ENCODE measurements at regions not wholly inside any gene's neighbourhood (a gene's known extent, or its start where the extent isn't known, plus 50 kb on each side); places are given as distances from the start of the nearest gene placed in this dataset.

- no peak overlapping the region for H3T11ph ChIP-seq (ENCODE audit: low read length)
- no peak overlapping the region for H3K27ac ChIP-seq (ENCODE audit: insufficient read length, low read depth, low read length)
- H4K5ac ChIP-seq (ENCODE audit: insufficient read length, low read depth, low read length) = no peak overlapping the region
- H3K9ac ChIP-seq (ENCODE audit: extremely low read depth, insufficient read length, low read length) = no peak overlapping the region
- H3K23me2 ChIP-seq (ENCODE audit: insufficient read length, low read depth, low read length, poor library complexity, severe bottlenecking) = no peaks in the 10 kb centered on the region
- no peak overlapping the region for H3K4me2 ChIP-seq (ENCODE audit: insufficient read depth, insufficient read length, low read length)
- no peak overlapping the region for H4K8ac ChIP-seq (replicated peaks; ENCODE audit: insufficient read length, low read depth, low read length)
- no peak for TF ChIP-seq CTCF (conservative IDR thresholded peaks at IDR 0.05)
- no peak overlapping the region for H2BK12ac ChIP-seq (ENCODE audit: insufficient read length, low read depth, low read length)
- H3K79me2 ChIP-seq (ENCODE audit: insufficient read depth, low read length) = no peaks in the 10 kb centered on the region
- no peak for DNase-seq
- no peak overlapping the region for H2BK15ac ChIP-seq (ENCODE audit: low read depth, low read length)
- H3K9me3 ChIP-seq (ENCODE audit: control insufficient read depth, low read depth, low read length) = no peaks in the 10 kb centered on the region
- no peak overlapping the region for H3K4me3 Mint-ChIP-seq
- H3K14ac ChIP-seq (ENCODE audit: insufficient read depth, low read length) = no peak overlapping the region
- no CpG with 5 or more reads among the region's 6 CpGs for WGBS (ENCODE audit: extremely low coverage, insufficient read length, low lambda C conversion rate)
- H3K27me3 Mint-ChIP-seq (ENCODE audit: low read depth) = no peaks in the 10 kb centered on the region; the same call in 1 of the 2 replicates
- peaks cover 0 to 1% (median under 1%) of the 10 kb centered on the region in 3 experiments; a peak in 3 of 7 replicates for H3K36me3 Mint-ChIP-seq (ENCODE audit: insufficient read depth in 1 of 3, low read depth in 3 of 3)
- H3K9me3 Mint-ChIP-seq = no peaks in the 10 kb centered on the region; a peak in 1 of 5 replicates
- H4K91ac ChIP-seq (ENCODE audit: insufficient read length, low read depth, low read length) = no peak overlapping the region
- no peak overlapping the region for H2AFZ ChIP-seq (ENCODE audit: low read length)
- no peak overlapping the region for H2BK5ac ChIP-seq (ENCODE audit: insufficient read length, low read length)
- peaks cover 3 to 11% of the 10 kb centered on the region in 2 experiments for H3K4me1 Mint-ChIP-seq
- no peak overlapping the region for H2AK5ac ChIP-seq (ENCODE audit: insufficient read length, low read length)
- H2BK120ac ChIP-seq (ENCODE audit: low read depth, low read length, poor library complexity, severe bottlenecking) = no peak overlapping the region
- H3K27ac Mint-ChIP-seq = no peak overlapping the region
- no peaks in the 10 kb centered on the region for H3K27me3 ChIP-seq (ENCODE audit: insufficient read depth, low read length)
- peaks cover 4% of the 10 kb centered on the region; the same call in 1 of the 2 replicates for H3K4me1 ChIP-seq (ENCODE audit: insufficient read depth, low read length)
- no peak overlapping the region for H3K23ac ChIP-seq (ENCODE audit: insufficient read length, low read depth, low read length)
- no peak overlapping the region for H3K56ac ChIP-seq (ENCODE audit: insufficient read length, low read depth, low read length)
- no peak overlapping the region for H2BK20ac ChIP-seq (ENCODE audit: low read depth, low read length, poor library complexity, severe bottlenecking)
- no peaks in the 10 kb centered on the region for H4K20me1 ChIP-seq (ENCODE audit: control insufficient read depth, insufficient read depth, insufficient read length)
- H3K4ac ChIP-seq (ENCODE audit: low read depth, low read length) = no peak overlapping the region
- H3K79me1 ChIP-seq (ENCODE audit: insufficient read depth, low read depth, low read length, poor library complexity, severe bottlenecking) = no peaks in the 10 kb centered on the region
- H3K18ac ChIP-seq (ENCODE audit: insufficient read length, low read depth, low read length) = no peak overlapping the region
Observed at GRCh38 chr3:157592769-157593168, 89.6 kb upstream of the VEPH1 start.

Data from H9 (cell line).